Natural killer cell (primary cell): ENCODE measurements at regions not wholly inside any gene's neighbourhood (a gene's known extent, or its start where the extent isn't known, plus 50 kb on each side); places are given as distances from the start of the nearest gene placed in this dataset.

Experiments
- ATAC-seq, 3 donors: fragments of 150-1000 bp in 2 of 3; fragments of 200-7000 bp in 1 of 3; cut with Tn5 transposase; 1 replicate in 1 of 3; 2 replicates in 2 of 3; pipeline ENCODE4 v1.10.0; 2021; ENCODE audit warnings: mild to moderate bottlenecking in 2 of 3, moderate library complexity in 2 of 3
- DNase-seq, 2 donors: peaks; one replicate each; pipeline versions ENCODE4 v3.0.0 to v3.0.0-alpha.2; 2013 to 2021; ENCODE audit warnings: mixed read lengths in 1 of 2
- H3K27ac ChIP-seq: one replicate; pipeline ENCODE4 v1.5.1; 2013; ENCODE audit warnings: mild to moderate bottlenecking, low read length
- H3K27me3 ChIP-seq: one replicate; pipeline ENCODE4 v1.6.1; 2013; ENCODE audit warnings: low read length; ENCODE audit not compliant: control insufficient read depth, insufficient read depth
- H3K36me3 ChIP-seq: one replicate; pipeline ENCODE4 v1.6.1; 2013; ENCODE audit warnings: low read length; ENCODE audit not compliant: control insufficient read depth, insufficient read depth
- H3K4me1 ChIP-seq: one replicate; pipeline ENCODE4 v1.6.1; 2013; ENCODE audit warnings: low read length; ENCODE audit not compliant: control insufficient read depth, insufficient read depth
- H3K4me3 ChIP-seq: one replicate; pipeline ENCODE4 v1.5.1; 2013; ENCODE audit warnings: low read length
- H3K9me3 ChIP-seq: one replicate; pipeline ENCODE4 v1.6.1; 2013; ENCODE audit warnings: low read length; ENCODE audit not compliant: control insufficient read depth, insufficient read depth
- H3K27ac Mint-ChIP-seq, 2 donors: one replicate each; pipeline ENCODE4 v1.8.0; 2022; ENCODE audit warnings: mild to moderate bottlenecking in 2 of 2, mixed read lengths in 2 of 2, moderate library complexity in 1 of 2
- H3K27me3 Mint-ChIP-seq, 2 donors: one replicate each; pipeline ENCODE4 v1.8.0; 2022; ENCODE audit warnings: low read depth in 2 of 2, mixed read lengths in 2 of 2
- H3K36me3 Mint-ChIP-seq: one replicate; pipeline ENCODE4 v1.8.0; 2022; ENCODE audit warnings: mixed read lengths
- H3K4me1 Mint-ChIP-seq, 2 donors: one replicate each; pipeline ENCODE4 v1.8.0; 2022; ENCODE audit warnings: mixed read lengths in 2 of 2
- H3K4me3 Mint-ChIP-seq: one replicate; pipeline ENCODE4 v1.8.0; 2022; ENCODE audit warnings: mild to moderate bottlenecking, moderate library complexity, mixed read lengths
- H3K9me3 Mint-ChIP-seq, 2 donors: one replicate each; pipeline ENCODE4 v1.8.0; 2022; ENCODE audit warnings: mixed read lengths in 2 of 2
- CTCF ChIP-seq: fragments of 200-600 bp; IDR thresholded peaks from one replicate; pipeline ENCODE4 v1.8.0; 2022; ENCODE audit warnings: antibody characterized with exemption
- WGBS: methylation state at CpG from one replicate; pipeline ENCODE4 v1.1.7; 2013; ENCODE audit warnings: missing lambda C conversion rate; ENCODE audit not compliant: insufficient coverage; 5-methylcytosine and 5-hydroxymethylcytosine counted together
- intact Hi-C: fragments of 100-400 bp; cut with micrococcal nuclease; formaldehyde crosslinking; loops from one replicate; pipeline ENCODE4 v1.14.2; 2022

- no peak overlapping the region for H3K27ac Mint-ChIP-seq
These were observed 53.6 kb upstream of the CCDC190 start for GRCh38 chr1:162914601-162915000.

GRCh38 chr1:162913345-162913744 is 52.4 kb upstream of the CCDC190 start:
- Mint-ChIP-seq H3K9me3 (peaks cover 5 to 10% of the 10 kb centered on the region in 2 donors), H3K36me3 (peaks cover 10% of the 10 kb centered on the region), H3K4me3 (no peak overlapping the region), H3K4me1 (no peaks in the 10 kb centered on the region), H3K27ac (no peak overlapping the region), H3K27me3 (peaks cover 11 to 22% of the 10 kb centered on the region in 2 donors)
- intact Hi-C loops: no loop called here
- DNase-seq (no peak), ATAC-seq (no peak)
- no peaks in the 10 kb centered on the region for H3K9me3 ChIP-seq
- H3K4me1 ChIP-seq: no peaks in the 10 kb centered on the region
- WGBS: 78% methylated on average over 3 of the region's 3 CpGs
- no peaks in the 10 kb centered on the region for H3K27me3 ChIP-seq
- H3K36me3 ChIP-seq: no peaks in the 10 kb centered on the region
- H3K4me3 ChIP-seq: no peak overlapping the region
- H3K27ac ChIP-seq: no peak overlapping the region
- no peak for TF ChIP-seq CTCF

More at GRCh38 chr1:162914601-162915000, 53.6 kb upstream of the CCDC190 start:
- no peak for TF ChIP-seq CTCF
- Histone ChIP-seq H3K9me3 (no peaks in the 10 kb centered on the region), H3K4me3 (no peak overlapping the region), H3K4me1 (peaks cover 5% of the 10 kb centered on the region), H3K36me3 (no peaks in the 10 kb centered on the region), H3K27me3 (no peaks in the 10 kb centered on the region), H3K27ac (no peak overlapping the region)
- peaks cover 5 to 10% of the 10 kb centered on the region in 2 donors for H3K9me3 Mint-ChIP-seq
- DNase-seq (no peak), ATAC-seq (no peak)
- H3K36me3 Mint-ChIP-seq: peaks cover 10% of the 10 kb centered on the region
- peaks cover 14 to 28% of the 10 kb centered on the region in 2 donors for H3K27me3 Mint-ChIP-seq
- intact Hi-C loops: no loop called here
- no peak overlapping the region for H3K4me3 Mint-ChIP-seq
- no peaks in the 10 kb centered on the region for H3K4me1 Mint-ChIP-seq

GRCh38 chr1:162912061-162912667 is 51.2 kb upstream of the CCDC190 start:
- Histone ChIP-seq H3K27me3 (no peaks in the 10 kb centered on the region), H3K27ac (no peak overlapping the region), H3K36me3 (no peaks in the 10 kb centered on the region), H3K4me3 (no peak overlapping the region), H3K9me3 (no peaks in the 10 kb centered on the region), H3K4me1 (no peaks in the 10 kb centered on the region)
- intact Hi-C loops: no loop called here
- H3K27ac Mint-ChIP-seq: no peak overlapping the region
- TF ChIP-seq CTCF: no peak
- no peaks in the 10 kb centered on the region for H3K4me1 Mint-ChIP-seq
- H3K9me3 Mint-ChIP-seq: peaks cover 5 to 10% of the 10 kb centered on the region in 2 donors
- ATAC-seq (no peak), DNase-seq (no peak)
- no peak overlapping the region for H3K4me3 Mint-ChIP-seq
- peaks cover 10% of the 10 kb centered on the region for H3K36me3 Mint-ChIP-seq
- 86% methylated on average over 1 of the region's 1 CpG for WGBS
- H3K27me3 Mint-ChIP-seq: peaks cover 11 to 17% of the 10 kb centered on the region in 2 donors
